ENCODE measurements at regions not wholly inside any gene's neighbourhood (a gene's known extent, or its start where the extent isn't known, plus 50 kb on each side); places are given as distances from the start of the nearest gene placed in this dataset.

- no peak for DNase-seq
Observed at GRCh38 chr12:127308148-127308547, 958.8 kb upstream of the TMEM132C start.

- no peak for DNase-seq
Observed at GRCh38 chr12:127310548-127310947, 956.4 kb upstream of the TMEM132C start.

GRCh38 chr12:127311720-127312364 lies 955.1 kb upstream of the TMEM132C start:
- DNase-seq: no peak

- no peak for DNase-seq
Observed at GRCh38 chr12:127324681-127325080, 942.3 kb upstream of the TMEM132C start.

GRCh38 chr12:127327986-127328385 lies 939.0 kb upstream of the TMEM132C start:
- no peak for DNase-seq

- DNase-seq: no peak
Observed at GRCh38 chr12:127328867-127329266, 938.1 kb upstream of the TMEM132C start.

- DNase-seq: no peak
Observed at GRCh38 chr12:127334365-127334764, 932.6 kb upstream of the TMEM132C start.

GRCh38 chr12:127334912-127335644 lies 931.9 kb upstream of the TMEM132C start:
- no peak for DNase-seq

GRCh38 chr12:127336416-127336815 lies 930.6 kb upstream of the TMEM132C start:
- no peak for DNase-seq

GRCh38 chr12:127339065-127339464 lies 927.9 kb upstream of the TMEM132C start:
- DNase-seq: no peak

GRCh38 chr12:127340381-127340780 lies 926.6 kb upstream of the TMEM132C start:
- no peak for DNase-seq

- no peak for DNase-seq
Observed at GRCh38 chr12:127342861-127343260, 924.1 kb upstream of the TMEM132C start.

- no peak for DNase-seq
Observed at GRCh38 chr12:127343940-127344339, 923.0 kb upstream of the TMEM132C start.

- DNase-seq: no peak
Observed at GRCh38 chr12:127351481-127352010, 915.4 kb upstream of the TMEM132C start.

- DNase-seq: peak in 2 of 51 donors; percentile 2 to 6
Observed at GRCh38 chr12:127355061-127355841, 911.7 kb upstream of the TMEM132C start.

- DNase-seq: no peak
Observed at GRCh38 chr12:127358888-127359287, 908.1 kb upstream of the TMEM132C start.

- no peak for DNase-seq
Observed at GRCh38 chr12:127360580-127360979, 906.4 kb upstream of the TMEM132C start.

GRCh38 chr12:127362121-127362520 lies 904.8 kb upstream of the TMEM132C start:
- no peak for DNase-seq

- DNase-seq: no peak
Observed at GRCh38 chr12:127363392-127363791, 903.6 kb upstream of the TMEM132C start.

- DNase-seq: peak in 1 of 51 donors; percentile 18
Observed at GRCh38 chr12:127373559-127373958, 893.4 kb upstream of the TMEM132C start.

GRCh38 chr12:127374447-127374846 lies 892.5 kb upstream of the TMEM132C start:
- DNase-seq: no peak

- DNase-seq: peak in 36 of 51 donors; percentile 2 to 73 (median 23)
Observed at GRCh38 chr12:127381043-127381668, 885.8 kb upstream of the TMEM132C start.

All from hypothalamus (tissue), 51 donors.